GM12892 (cell line): ENCODE measurements at regions not wholly inside any gene's neighbourhood (a gene's known extent, or its start where the extent isn't known, plus 50 kb on each side); places are given as distances from the start of the nearest gene placed in this dataset.

Experiments
- POLR2A ChIP-seq: IDR thresholded peaks from 2 replicates; pipeline ENCODE4 v1.6.1; 2011; ENCODE audit warnings: low read depth, low read length, control low read depth
- POLR2AphosphoS5 ChIP-seq: IDR thresholded peaks from 2 replicates; pipeline ENCODE4 v1.6.1; 2011; ENCODE audit warnings: low read depth, low read length, control low read depth
- TAF1 ChIP-seq: IDR thresholded peaks from 2 replicates; pipeline ENCODE4 v1.6.1; 2011; ENCODE audit warnings: low read depth, mild to moderate bottlenecking, control low read depth, low read length, borderline replicate concordance

- TF ChIP-seq TAF1 (no peak), POLR2AphosphoS5 (no peak), POLR2A (no peak)
These were observed 135.8 kb downstream of the GASK1B start for GRCh38 chr4:158036998-158037397.
